Stimulated activated CD4-positive, alpha-beta T cell treated with anti-CD3 and anti-CD28 coated beads, TNF-alpha, amount 100 ng/mL, for 48 hours (primary cell): ENCODE measurements at regions not wholly inside any gene's neighbourhood (a gene's known extent, or its start where the extent isn't known, plus 50 kb on each side); places are given as distances from the start of the nearest gene placed in this dataset.

Experiments used
- DNase-seq, 3 donors: peaks; one replicate each; pipeline ENCODE4 v3.0.0-alpha.2; 2020; ENCODE audit warnings: low read depth in 3 of 3

GRCh38 chr7:132733860-132734259 is 157.6 kb upstream of the PLXNA4 start:
- DNase-seq = no peak

GRCh38 chr7:132732321-132732865 is 156.1 kb upstream of the PLXNA4 start:
- DNase-seq = no peak

- DNase-seq = no peak
Observed at GRCh38 chr7:132730105-132730504, 153.8 kb upstream of the PLXNA4 start.

- DNase-seq = no peak
Observed at GRCh38 chr7:132723506-132724081, 147.3 kb upstream of the PLXNA4 start.

- no peak for DNase-seq
Observed at GRCh38 chr7:132720835-132721234, 144.6 kb upstream of the PLXNA4 start.

- DNase-seq = no peak
Observed at GRCh38 chr7:132713893-132714292, 137.6 kb upstream of the PLXNA4 start.

- DNase-seq = no peak
Observed at GRCh38 chr7:132709971-132710567, 133.8 kb upstream of the PLXNA4 start.

- DNase-seq = no peak
Observed at GRCh38 chr7:132708470-132708869, 132.2 kb upstream of the PLXNA4 start.

- DNase-seq = no peak
Observed at GRCh38 chr7:132705146-132705545, 128.9 kb upstream of the PLXNA4 start.

GRCh38 chr7:132703742-132704141 is 127.5 kb upstream of the PLXNA4 start:
- DNase-seq = no peak

- no peak for DNase-seq
Observed at GRCh38 chr7:132697003-132697402, 120.7 kb upstream of the PLXNA4 start.

- DNase-seq = no peak
Observed at GRCh38 chr7:132696332-132696731, 120.1 kb upstream of the PLXNA4 start.

GRCh38 chr7:132691201-132691600 is 114.9 kb upstream of the PLXNA4 start:
- no peak for DNase-seq

GRCh38 chr7:132690174-132690573 is 113.9 kb upstream of the PLXNA4 start:
- DNase-seq = no peak

- no peak for DNase-seq
Observed at GRCh38 chr7:132687981-132688383, 111.7 kb upstream of the PLXNA4 start.

- no peak for DNase-seq
Observed at GRCh38 chr7:132687016-132687415, 110.7 kb upstream of the PLXNA4 start.

GRCh38 chr7:132685277-132685676 is 109.0 kb upstream of the PLXNA4 start:
- DNase-seq = no peak

GRCh38 chr7:132683896-132684690 is 107.8 kb upstream of the PLXNA4 start:
- DNase-seq = no peak

GRCh38 chr7:132681951-132682350 is 105.7 kb upstream of the PLXNA4 start:
- DNase-seq = no peak

GRCh38 chr7:132680590-132680989 is 104.3 kb upstream of the PLXNA4 start:
- no peak for DNase-seq

GRCh38 chr7:132678656-132679055 is 102.4 kb upstream of the PLXNA4 start:
- DNase-seq = no peak

- no peak for DNase-seq
Observed at GRCh38 chr7:132677918-132678317, 101.6 kb upstream of the PLXNA4 start.
